Upper lobe of left lung (tissue), 4 donors: ENCODE measurements at regions not wholly inside any gene's neighbourhood (a gene's known extent, or its start where the extent isn't known, plus 50 kb on each side); places are given as distances from the start of the nearest gene placed in this dataset.

Source experiments
- CTCF ChIP-seq, 6 experiments: fragments of 450-650 bp in 4 of 6; fragments of 200-600 bp in 2 of 6; sonication (generic) in 2 of 6; IDR thresholded peaks; one replicate each; pipeline ENCODE4 v1.5.1; 2016 to 2019; ENCODE audit warnings: antibody characterized with exemption in 6 of 6
- EP300 ChIP-seq, 4 donors: sonication (generic); formaldehyde crosslinking; IDR thresholded peaks; one replicate each; pipeline ENCODE4 v1.5.1; 2017; ENCODE audit warnings: antibody characterized with exemption in 4 of 4, control low read depth in 2 of 4
- POLR2A ChIP-seq, 4 donors: fragments of 450-650 bp; IDR thresholded peaks; one replicate each; pipeline ENCODE4 v1.5.1; 2016 to 2017; ENCODE audit warnings: antibody characterized with exemption in 4 of 4, mild to moderate bottlenecking in 2 of 4

GRCh38 chr2:150978053-150978452, 283.6 kb downstream of the RBM43 start:
- TF ChIP-seq CTCF (IDR thresholded peaks at IDR 0.05) (no peak), POLR2A (IDR thresholded peaks at IDR 0.05) (no peak), EP300 (IDR thresholded peaks at IDR 0.05) (no peak)
